HL-60 (cell line): ENCODE measurements at regions not wholly inside any gene's neighbourhood (a gene's known extent, or its start where the extent isn't known, plus 50 kb on each side); places are given as distances from the start of the nearest gene placed in this dataset.

Experiments
- DNase-seq, 2 experiments: peaks; one replicate each; pipeline ENCODE4 v3.0.0-alpha.2; 2010 to 2020; ENCODE audit warnings: low read depth in 1 of 2, low spot score in 1 of 2
- H3K27ac ChIP-seq: fragments of 250-450 bp; sonication (Bioruptor Pico); replicated peaks from 2 replicates; pipeline ENCODE4 v1.5.1; 2020; ENCODE audit warnings: mild to moderate bottlenecking, moderate library complexity
- H3K27me3 ChIP-seq: fragments of 250-450 bp; sonication (Bioruptor Pico); 2 replicates; pipeline ENCODE4 v1.5.1; 2021; ENCODE audit warnings: mild to moderate bottlenecking, moderate library complexity; ENCODE audit not compliant: insufficient read depth, poor library complexity, severe bottlenecking
- H3K4me3 ChIP-seq: replicated peaks from 2 replicates; pipeline ENCODE4 v1.5.1; 2011; ENCODE audit warnings: mild to moderate bottlenecking, control low read depth, low read length; ENCODE audit not compliant: insufficient read depth
- CTCF ChIP-seq: IDR thresholded peaks from one replicate; pipeline ENCODE4 v1.5.1; 2011; ENCODE audit warnings: low read length, control low read depth, inconsistent platforms; ENCODE audit not compliant: insufficient read depth
- GABPA ChIP-seq: IDR thresholded peaks from 2 replicates; pipeline ENCODE4 v1.6.1; 2012; ENCODE audit warnings: low read depth
- POLR2AphosphoS5 ChIP-seq: IDR thresholded peaks from 2 replicates; pipeline ENCODE4 v1.6.1; 2012; ENCODE audit warnings: low read depth
- REST ChIP-seq: IDR thresholded peaks from 2 replicates; pipeline ENCODE4 v1.6.1; 2012; ENCODE audit warnings: low read depth; ENCODE audit not compliant: insufficient replicate concordance
- SPI1 ChIP-seq: IDR thresholded peaks from 2 replicates; pipeline ENCODE4 v1.6.1; 2012; ENCODE audit warnings: low read depth, mild to moderate bottlenecking, borderline replicate concordance

GRCh38 chr9:12965303-12965702 is 190.5 kb downstream of the LURAP1L start:
- TF ChIP-seq GABPA (no peak), SPI1 (no peak), POLR2AphosphoS5 (no peak), CTCF (no peak), REST (no peak)
- H3K4me3 ChIP-seq = no peak overlapping the region
- no peaks in the 10 kb centered on the region for H3K27me3 ChIP-seq
- no peak for DNase-seq
- H3K27ac ChIP-seq = no peak overlapping the region

- no peaks in the 10 kb centered on the region for H3K27me3 ChIP-seq
- TF ChIP-seq SPI1 (no peak), REST (no peak), CTCF (no peak), GABPA (no peak), POLR2AphosphoS5 (no peak)
- no peak for DNase-seq
- no peak overlapping the region for H3K27ac ChIP-seq
- H3K4me3 ChIP-seq = no peak overlapping the region
Observed at GRCh38 chr9:12968093-12968492, 193.3 kb downstream of the LURAP1L start.

- no peaks in the 10 kb centered on the region for H3K27me3 ChIP-seq
- no peak for TF ChIP-seq SPI1
- no peak for TF ChIP-seq GABPA
- TF ChIP-seq POLR2AphosphoS5 = no peak
- no peak for TF ChIP-seq CTCF
- TF ChIP-seq REST = no peak
- H3K27ac ChIP-seq = no peak overlapping the region
- no peak overlapping the region for H3K4me3 ChIP-seq
- no peak for DNase-seq
Observed at GRCh38 chr9:12972608-12973589, 198.1 kb downstream of the LURAP1L start.
